H1 (cell line): ENCODE measurements at regions not wholly inside any gene's neighbourhood (a gene's known extent, or its start where the extent isn't known, plus 50 kb on each side); places are given as distances from the start of the nearest gene placed in this dataset.

Source experiments
- SP4 ChIP-seq: IDR thresholded peaks from 2 replicates; pipeline ENCODE4 v1.6.1; 2012; ENCODE audit warnings: low read length, inconsistent platforms

- TF ChIP-seq SP4: no peak
Measured at GRCh38 chr22:44368611-44369292, 56.0 kb upstream of the SHISAL1 start (continued).
